ENCODE measurements at regions not wholly inside any gene's neighbourhood (a gene's known extent, or its start where the extent isn't known, plus 50 kb on each side); places are given as distances from the start of the nearest gene placed in this dataset.

DNA sequence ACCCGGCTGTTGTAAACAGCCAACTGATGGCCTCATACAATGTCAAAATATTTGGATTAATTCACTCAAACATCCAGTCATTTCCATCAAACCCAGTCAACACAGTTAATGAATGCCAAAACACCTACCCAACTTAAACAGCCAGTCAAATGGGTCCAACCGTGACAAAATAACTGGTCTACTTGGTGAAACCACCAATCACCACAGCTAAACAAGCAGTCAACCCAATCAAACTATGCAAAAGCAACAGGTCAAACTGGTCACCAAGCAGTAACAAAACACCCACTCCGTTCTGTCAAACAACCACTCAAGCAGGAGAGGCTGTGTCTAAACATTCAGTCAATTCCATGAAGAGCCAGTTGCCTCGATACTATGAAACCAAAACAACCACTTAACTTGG lies 119.2 kb downstream of the FOXD2 start:
- H3K4me3 ChIP-seq = no peak overlapping the region
- H3K27ac ChIP-seq = no peak overlapping the region
- no peaks in the 10 kb centered on the region for H3K9me3 ChIP-seq
- H3K4me1 ChIP-seq = no peaks in the 10 kb centered on the region
- intact Hi-C loops (cut with DNase I; ENCODE audit: low total_unique reads) = no loop called here
- TF ChIP-seq, protein P1, sequence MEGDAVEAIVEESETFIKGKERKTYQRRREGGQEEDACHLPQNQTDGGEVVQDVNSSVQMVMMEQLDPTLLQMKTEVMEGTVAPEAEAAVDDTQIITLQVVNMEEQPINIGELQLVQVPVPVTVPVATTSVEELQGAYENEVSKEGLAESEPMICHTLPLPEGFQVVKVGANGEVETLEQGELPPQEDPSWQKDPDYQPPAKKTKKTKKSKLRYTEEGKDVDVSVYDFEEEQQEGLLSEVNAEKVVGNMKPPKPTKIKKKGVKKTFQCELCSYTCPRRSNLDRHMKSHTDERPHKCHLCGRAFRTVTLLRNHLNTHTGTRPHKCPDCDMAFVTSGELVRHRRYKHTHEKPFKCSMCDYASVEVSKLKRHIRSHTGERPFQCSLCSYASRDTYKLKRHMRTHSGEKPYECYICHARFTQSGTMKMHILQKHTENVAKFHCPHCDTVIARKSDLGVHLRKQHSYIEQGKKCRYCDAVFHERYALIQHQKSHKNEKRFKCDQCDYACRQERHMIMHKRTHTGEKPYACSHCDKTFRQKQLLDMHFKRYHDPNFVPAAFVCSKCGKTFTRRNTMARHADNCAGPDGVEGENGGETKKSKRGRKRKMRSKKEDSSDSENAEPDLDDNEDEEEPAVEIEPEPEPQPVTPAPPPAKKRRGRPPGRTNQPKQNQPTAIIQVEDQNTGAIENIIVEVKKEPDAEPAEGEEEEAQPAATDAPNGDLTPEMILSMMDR (IDR thresholded peaks at IDR 0.05) = no peak
- TF ChIP-seq POLR2A (IDR thresholded peaks at IDR 0.05) = no peak
- no peak for DNase-seq
- H3K27me3 ChIP-seq = no peaks in the 10 kb centered on the region
- no peaks in the 10 kb centered on the region for H3K36me3 ChIP-seq

GRCh38 chr1:47558601-47559593 lies 121.1 kb downstream of the FOXD2 start:
- H3K4me3 ChIP-seq = no peak overlapping the region
- DNase-seq = no peak
- no peaks in the 10 kb centered on the region for H3K9me3 ChIP-seq
- no peaks in the 10 kb centered on the region for H3K4me1 ChIP-seq
- TF ChIP-seq, protein P1 (IDR thresholded peaks at IDR 0.05) = no peak
- no peak for TF ChIP-seq POLR2A (IDR thresholded peaks at IDR 0.05)
- no peak overlapping the region for H3K27ac ChIP-seq
- intact Hi-C loops (cut with DNase I; ENCODE audit: low total_unique reads) = no loop called here
- H3K27me3 ChIP-seq = no peaks in the 10 kb centered on the region
- no peaks in the 10 kb centered on the region for H3K36me3 ChIP-seq

- Histone ChIP-seq H3K9me3 (no peaks in the 10 kb centered on the region), H3K27me3 (no peaks in the 10 kb centered on the region), H3K4me3 (no peak overlapping the region), H3K36me3 (no peaks in the 10 kb centered on the region), H3K4me1 (no peaks in the 10 kb centered on the region), H3K27ac (no peak overlapping the region)
- TF ChIP-seq POLR2A (IDR thresholded peaks at IDR 0.05) = no peak
- TF ChIP-seq, protein P1 (IDR thresholded peaks at IDR 0.05) = no peak
- intact Hi-C loops (cut with DNase I; ENCODE audit: low total_unique reads) = no loop called here
- no peak for DNase-seq
These were observed 122.3 kb downstream of the FOXD2 start for GRCh38 chr1:47559944-47560695.

DNA sequence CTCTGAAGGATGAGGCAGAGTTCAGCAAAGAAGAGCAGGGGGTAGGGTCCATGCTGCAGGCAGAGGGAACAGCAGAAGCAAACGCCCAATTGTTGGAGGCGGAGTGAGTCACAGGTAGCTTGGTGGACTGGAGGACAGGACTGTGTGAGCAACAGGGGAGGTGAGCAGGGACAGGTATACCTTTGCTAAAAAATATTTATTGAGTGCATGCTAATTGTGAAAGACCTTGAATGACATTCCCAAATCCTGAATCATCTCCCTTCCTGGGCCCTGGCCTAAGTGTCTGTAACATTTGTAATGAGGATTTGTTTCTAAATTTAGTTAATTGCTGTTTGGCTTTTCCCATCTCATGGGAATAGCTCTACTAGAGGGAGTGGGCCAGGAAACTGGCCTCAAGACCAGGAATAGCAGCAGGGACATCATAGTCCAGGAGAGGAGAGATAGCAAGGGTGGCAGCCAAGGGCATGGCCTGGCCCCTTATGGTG lies 123.7 kb downstream of the FOXD2 start:
- no peaks in the 10 kb centered on the region for H3K27me3 ChIP-seq
- no peak overlapping the region for H3K4me3 ChIP-seq
- no peaks in the 10 kb centered on the region for H3K4me1 ChIP-seq
- DNase-seq = no peak
- H3K36me3 ChIP-seq = no peaks in the 10 kb centered on the region
- no peak for TF ChIP-seq POLR2A (IDR thresholded peaks at IDR 0.05)
- TF ChIP-seq, protein P1 (IDR thresholded peaks at IDR 0.05) = no peak
- H3K9me3 ChIP-seq = no peaks in the 10 kb centered on the region
- no peak overlapping the region for H3K27ac ChIP-seq
- intact Hi-C loops (cut with DNase I; ENCODE audit: low total_unique reads) = no loop called here

GRCh38 chr1:47562147-47562546 lies 124.3 kb downstream of the FOXD2 start:
- no peaks in the 10 kb centered on the region for H3K9me3 ChIP-seq
- DNase-seq = no peak
- H3K4me3 ChIP-seq = no peak overlapping the region
- intact Hi-C loops (cut with DNase I; ENCODE audit: low total_unique reads) = no loop called here
- no peaks in the 10 kb centered on the region for H3K4me1 ChIP-seq
- H3K36me3 ChIP-seq = no peaks in the 10 kb centered on the region
- H3K27me3 ChIP-seq = no peaks in the 10 kb centered on the region
- TF ChIP-seq POLR2A (IDR thresholded peaks at IDR 0.05) = no peak
- TF ChIP-seq, protein P1 (IDR thresholded peaks at IDR 0.05) = no peak
- no peak overlapping the region for H3K27ac ChIP-seq

Data from uterus (tissue), 3 donors.